ENCODE measurements at regions not wholly inside any gene's neighbourhood (a gene's known extent, or its start where the extent isn't known, plus 50 kb on each side); places are given as distances from the start of the nearest gene placed in this dataset.

GRCh38 chr7:156456032-156456431 lies 184.5 kb upstream of the RNF32 start:
- no peak for TF ChIP-seq POLR2A (IDR thresholded peaks at IDR 0.05; ENCODE audit: low read depth, low read length)
- no peak for TF ChIP-seq TAF1 (IDR thresholded peaks at IDR 0.05; ENCODE audit: low read depth, low read length)
